NCI-H2227 (cell line): ENCODE measurements at regions not wholly inside any gene's neighbourhood (a gene's known extent, or its start where the extent isn't known, plus 50 kb on each side); places are given as distances from the start of the nearest gene placed in this dataset.
A peak's percentile ranks its signal among the peaks of the same experiment; 100 is the strongest.

ENCODE experiments used
- DNase-seq: peaks from one replicate; lab custom pipeline; 2025; ENCODE audit not compliant: unreplicated experiment; lab: John Stamatoyannopoulos, UW

- no peak for DNase-seq
These were observed 298.1 kb upstream of the IRX5 start for GRCh38 chr16:54632322-54633220.

GRCh38 chr16:54631782-54632181 is 298.9 kb upstream of the IRX5 start:
- no peak for DNase-seq

GRCh38 chr16:54630284-54630967 is 300.2 kb upstream of the IRX5 start:
- no peak for DNase-seq

GRCh38 chr16:54628796-54629625 is 301.7 kb upstream of the IRX5 start:
- DNase-seq, result no peak

GRCh38 chr16:54627616-54628015 is 303.0 kb upstream of the IRX5 start:
- DNase-seq, result no peak

- DNase-seq, result peak; percentile 9
These were observed 307.0 kb upstream of the IRX5 start for GRCh38 chr16:54623636-54624035.

GRCh38 chr16:54620197-54620596 is 310.5 kb upstream of the IRX5 start:
- DNase-seq, result no peak

GRCh38 chr16:54616610-54617009 is 314.1 kb upstream of the IRX5 start:
- no peak for DNase-seq

GRCh38 chr16:54605536-54606066 is 319.0 kb upstream of the IRX3 start:
- DNase-seq, result no peak

- DNase-seq, result peak; percentile 51
These were observed 316.1 kb upstream of the IRX3 start for GRCh38 chr16:54602666-54603065.

- DNase-seq, result no peak
These were observed 310.6 kb upstream of the IRX3 start for GRCh38 chr16:54597222-54597621.

GRCh38 chr16:54595621-54596020 is 309.0 kb upstream of the IRX3 start:
- no peak for DNase-seq

GRCh38 chr16:54594601-54595391 is 308.2 kb upstream of the IRX3 start:
- DNase-seq, result no peak

- DNase-seq, result no peak
These were observed 305.2 kb upstream of the IRX3 start for GRCh38 chr16:54591816-54592246.

GRCh38 chr16:54590836-54591235 is 304.2 kb upstream of the IRX3 start:
- DNase-seq, result no peak

GRCh38 chr16:54589326-54589725 is 302.7 kb upstream of the IRX3 start:
- no peak for DNase-seq

- DNase-seq, result no peak
These were observed 301.4 kb upstream of the IRX3 start for GRCh38 chr16:54588026-54588425.

- DNase-seq, result no peak
These were observed 300.6 kb upstream of the IRX3 start for GRCh38 chr16:54587176-54587515.

GRCh38 chr16:54586474-54587175 is 300.0 kb upstream of the IRX3 start:
- no peak for DNase-seq

GRCh38 chr16:54585998-54586340 is 299.4 kb upstream of the IRX3 start:
- DNase-seq, result peak; percentile 33
